ENCODE measurements at regions not wholly inside any gene's neighbourhood (a gene's known extent, or its start where the extent isn't known, plus 50 kb on each side); places are given as distances from the start of the nearest gene placed in this dataset.
"Not testable (repeated sequence)": the region's sequence is repeated elsewhere in the genome, so short reads cannot be mapped to it uniquely, and the experiment has no call there.

GRCh38 chrX:16347968-16348670 lies 180.8 kb downstream of the MAGEB17 start:
- TF ChIP-seq POLR2AphosphoS5 (IDR thresholded peaks at IDR 0.05) (no peak), CTCF (IDR thresholded peaks at IDR 0.05 in 8 of 11, conservative IDR thresholded peaks at IDR 0.05 in 3 of 11) (no peak), POLR2A (IDR thresholded peaks at IDR 0.05) (no peak)
- WGBS, 5 donors, result 76 to 90% (median 85%) methylated on average over 4 of the region's 4 CpGs
- H3K27me3 ChIP-seq (replicated peaks in 1 of 7), result peaks cover 0 to 16% (median 0%) of the 10 kb centered on the region in 7 donors
- H3K4me1 ChIP-seq, result no peaks in the 10 kb centered on the region
- intact Hi-C loops (cut with DNase I; ENCODE audit: low total_unique reads), result no loop called here
- DNase-seq, result no peak
- no peaks in the 10 kb centered on the region for H3K9me3 ChIP-seq
- no peak overlapping the region for H3K27ac ChIP-seq
- no peak overlapping the region for H3K4me3 ChIP-seq
- H3K36me3 ChIP-seq, result no peaks in the 10 kb centered on the region

GRCh38 chrX:16357902-16358301 lies 190.6 kb downstream of the MAGEB17 start:
- H3K27me3 ChIP-seq (replicated peaks in 1 of 7), result peaks cover 0 to 15% (median 0%) of the 10 kb centered on the region in 7 donors
- intact Hi-C loops (cut with DNase I; ENCODE audit: low total_unique reads), result no loop called here

GRCh38 chrX:16360056-16360455 lies 192.8 kb downstream of the MAGEB17 start:
- H3K4me3 ChIP-seq; H3K36me3 ChIP-seq; H3K27ac ChIP-seq; DNase-seq; intact Hi-C loops (cut with DNase I; ENCODE audit: low total_unique reads); H3K4me1 ChIP-seq; H3K9me3 ChIP-seq: not testable (repeated sequence)
- WGBS, 5 donors, result 91 to 98% (median 92%) methylated on average over 7 to 15 of the region's 15 CpGs
- peaks cover 0 to 15% (median 0%) of the 10 kb centered on the region in 7 donors for H3K27me3 ChIP-seq (replicated peaks in 1 of 7)

More at GRCh38 chrX:16357902-16358301, 190.6 kb downstream of the MAGEB17 start:
- TF ChIP-seq POLR2AphosphoS5 (IDR thresholded peaks at IDR 0.05) (no peak), POLR2A (IDR thresholded peaks at IDR 0.05) (no peak), CTCF (IDR thresholded peaks at IDR 0.05 in 8 of 11, conservative IDR thresholded peaks at IDR 0.05 in 3 of 11) (no peak)
- Histone ChIP-seq H3K4me1 (no peaks in the 10 kb centered on the region), H3K36me3 (no peaks in the 10 kb centered on the region), H3K27ac (no peak overlapping the region), H3K4me3 (no peak overlapping the region), H3K9me3 (no peaks in the 10 kb centered on the region)
- DNase-seq, result no peak

GRCh38 chrX:16368696-16369095 lies 201.4 kb downstream of the MAGEB17 start:
- no peak for DNase-seq
- Histone ChIP-seq H3K27me3 (replicated peaks in 1 of 7) (peaks cover 0 to 12% (median 0%) of the 10 kb centered on the region in 7 donors), H3K9me3 (no peaks in the 10 kb centered on the region), H3K27ac (no peak overlapping the region), H3K4me3 (no peak overlapping the region), H3K36me3 (no peaks in the 10 kb centered on the region), H3K4me1 (no peaks in the 10 kb centered on the region)
- WGBS, 5 donors, result 74 to 83% (median 82%) methylated on average over 2 of the region's 2 CpGs
- TF ChIP-seq POLR2A (IDR thresholded peaks at IDR 0.05), result no peak
- no peak for TF ChIP-seq POLR2AphosphoS5 (IDR thresholded peaks at IDR 0.05)
- TF ChIP-seq CTCF (IDR thresholded peaks at IDR 0.05 in 8 of 11, conservative IDR thresholded peaks at IDR 0.05 in 3 of 11), result no peak
- intact Hi-C loops (cut with DNase I; ENCODE audit: low total_unique reads), result no loop called here
